Vagina (tissue), 2 donors: ENCODE measurements at regions not wholly inside any gene's neighbourhood (a gene's known extent, or its start where the extent isn't known, plus 50 kb on each side); places are given as distances from the start of the nearest gene placed in this dataset.
"Not testable (repeated sequence)": the region's sequence is repeated elsewhere in the genome, so short reads cannot be mapped to it uniquely, and the experiment has no call there.

Experiments
- POLR2A ChIP-seq, 2 donors: fragments of 450-650 bp; IDR thresholded peaks; one replicate each; pipeline ENCODE4 v1.6.1; 2017; ENCODE audit warnings: antibody characterized with exemption in 2 of 2, mild to moderate bottlenecking in 2 of 2, moderate library complexity in 2 of 2
- TF ChIP-seq, protein P1 (sequence below), 3 experiments: fragments of 450-650 bp in 2 of 3; fragments of 200-600 bp in 1 of 3; sonication (generic) in 1 of 3; IDR thresholded peaks; one replicate each; pipeline ENCODE4 v1.5.1; 2017 to 2019; ENCODE audit warnings: antibody characterized with exemption in 3 of 3, mild to moderate bottlenecking in 2 of 3, moderate library complexity in 2 of 3

DNA sequence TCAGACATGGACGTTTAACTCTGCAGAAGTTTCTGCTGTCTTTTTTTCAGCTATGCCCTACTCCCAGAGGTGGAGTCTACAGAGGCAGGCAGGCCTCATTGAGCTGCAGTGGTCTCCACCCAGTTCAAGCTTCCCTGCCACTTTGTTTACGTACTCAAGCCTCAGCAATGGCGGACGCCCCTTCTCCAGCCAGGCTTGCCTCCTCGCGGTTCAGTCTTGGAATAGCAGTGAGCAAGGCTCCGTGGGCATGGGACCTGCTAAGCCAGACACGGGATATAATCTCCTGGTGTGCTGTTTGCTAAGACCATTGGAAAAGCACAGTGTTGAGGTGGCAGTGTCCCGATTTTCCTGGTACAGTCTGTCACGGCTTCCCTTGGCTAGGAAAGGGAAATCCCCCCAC is 496.2 kb upstream of the UBE2E2 start:
- TF ChIP-seq, protein P1, sequence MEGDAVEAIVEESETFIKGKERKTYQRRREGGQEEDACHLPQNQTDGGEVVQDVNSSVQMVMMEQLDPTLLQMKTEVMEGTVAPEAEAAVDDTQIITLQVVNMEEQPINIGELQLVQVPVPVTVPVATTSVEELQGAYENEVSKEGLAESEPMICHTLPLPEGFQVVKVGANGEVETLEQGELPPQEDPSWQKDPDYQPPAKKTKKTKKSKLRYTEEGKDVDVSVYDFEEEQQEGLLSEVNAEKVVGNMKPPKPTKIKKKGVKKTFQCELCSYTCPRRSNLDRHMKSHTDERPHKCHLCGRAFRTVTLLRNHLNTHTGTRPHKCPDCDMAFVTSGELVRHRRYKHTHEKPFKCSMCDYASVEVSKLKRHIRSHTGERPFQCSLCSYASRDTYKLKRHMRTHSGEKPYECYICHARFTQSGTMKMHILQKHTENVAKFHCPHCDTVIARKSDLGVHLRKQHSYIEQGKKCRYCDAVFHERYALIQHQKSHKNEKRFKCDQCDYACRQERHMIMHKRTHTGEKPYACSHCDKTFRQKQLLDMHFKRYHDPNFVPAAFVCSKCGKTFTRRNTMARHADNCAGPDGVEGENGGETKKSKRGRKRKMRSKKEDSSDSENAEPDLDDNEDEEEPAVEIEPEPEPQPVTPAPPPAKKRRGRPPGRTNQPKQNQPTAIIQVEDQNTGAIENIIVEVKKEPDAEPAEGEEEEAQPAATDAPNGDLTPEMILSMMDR (IDR thresholded peaks at IDR 0.05) = not testable (repeated sequence)
- not testable (repeated sequence) for TF ChIP-seq POLR2A (IDR thresholded peaks at IDR 0.05)
